Kidney glomerular epithelial cell (primary cell): ENCODE measurements at regions not wholly inside any gene's neighbourhood (a gene's known extent, or its start where the extent isn't known, plus 50 kb on each side); places are given as distances from the start of the nearest gene placed in this dataset.

ENCODE experiments used
- DNase-seq: peaks from one replicate; lab custom pipeline; 2025; lab: John Stamatoyannopoulos, UW

DNA sequence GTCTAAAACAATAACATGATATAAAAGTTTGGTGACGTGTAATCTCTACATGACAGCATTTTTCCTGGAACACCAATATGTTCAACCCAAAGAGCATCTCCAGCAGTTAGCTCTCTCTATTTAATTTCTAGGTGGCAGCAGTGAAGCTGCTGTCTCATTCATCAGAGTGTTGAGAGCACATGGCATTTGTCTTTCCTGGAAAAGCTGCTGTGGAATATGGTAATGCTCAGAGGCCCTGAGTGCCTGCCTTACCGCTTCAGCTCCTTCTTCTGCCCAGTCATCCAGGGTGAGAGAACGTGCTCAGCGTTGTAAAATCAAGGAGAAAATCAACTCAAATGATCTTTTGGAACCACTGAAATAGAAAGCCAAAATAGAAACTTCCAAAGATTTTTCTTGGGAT lies 640.7 kb downstream of the ADGRL2 start:
- DNase-seq: no peak

DNA sequence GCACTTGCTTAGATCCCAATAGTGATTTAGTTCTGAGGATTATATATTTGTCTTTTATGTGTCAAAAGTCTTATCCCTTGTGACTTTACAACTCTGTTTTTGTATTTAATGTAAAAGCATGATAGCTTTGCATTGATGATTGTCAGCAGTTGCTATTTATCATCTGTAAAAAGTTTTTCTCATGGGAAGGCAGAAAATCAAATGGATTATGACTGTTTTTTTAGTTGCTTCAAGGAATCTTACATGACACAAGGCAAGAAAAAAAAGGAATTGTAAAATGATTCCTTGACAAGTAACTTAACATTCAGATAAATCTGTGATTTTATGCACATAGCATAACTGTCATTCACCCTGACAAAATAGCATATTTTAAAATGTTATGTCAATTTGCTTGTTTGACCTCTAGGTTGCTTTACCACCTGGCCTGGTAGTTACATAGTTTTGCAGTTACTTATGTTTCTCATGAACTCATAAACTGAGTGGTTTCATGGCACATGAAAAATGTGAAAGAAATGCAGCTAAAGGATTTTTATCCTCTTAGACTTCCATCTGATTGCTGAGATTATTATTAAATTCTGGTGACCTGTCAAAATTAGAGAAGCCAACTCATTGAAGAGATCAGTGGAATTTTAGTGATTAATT lies 622.6 kb downstream of the ADGRL2 start:
- DNase-seq: no peak

DNA sequence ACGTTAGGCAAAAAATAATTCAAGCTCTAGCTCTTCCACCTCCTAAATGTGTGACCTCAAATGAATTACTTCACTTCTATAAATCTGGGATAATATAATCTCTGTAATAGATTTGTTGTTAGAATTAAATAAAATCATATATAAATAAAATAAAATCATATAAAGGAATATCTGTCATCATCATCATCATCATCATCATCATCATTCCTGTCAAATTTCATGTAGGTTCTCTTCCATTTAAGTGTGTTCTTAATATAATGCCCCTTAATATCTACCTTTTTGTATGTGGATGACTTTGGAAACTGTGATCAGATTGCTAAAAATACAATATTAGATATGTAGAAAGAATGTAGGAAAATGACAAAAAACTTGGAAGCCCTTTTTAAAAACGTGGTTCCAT lies 621.0 kb downstream of the ADGRL2 start:
- DNase-seq: no peak

DNA sequence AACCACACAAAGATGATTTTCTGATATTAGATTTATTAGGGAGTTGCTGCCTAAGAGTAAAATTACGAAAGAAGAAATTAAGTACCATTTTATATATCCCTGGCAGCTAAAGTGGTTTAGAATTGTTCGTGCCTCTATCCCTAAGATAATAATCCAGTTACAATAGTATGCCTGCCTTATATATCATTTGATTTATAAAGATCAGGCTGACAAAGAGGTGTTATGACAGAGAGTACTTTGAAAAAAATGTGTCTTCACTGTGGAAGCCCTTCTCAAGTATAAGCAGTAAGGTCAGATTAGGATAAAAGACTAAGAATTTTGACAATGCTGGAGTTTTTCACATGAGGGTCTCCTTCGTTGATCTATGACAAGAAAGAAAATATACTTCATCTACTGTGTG lies 619.9 kb downstream of the ADGRL2 start:
- DNase-seq: no peak

DNA sequence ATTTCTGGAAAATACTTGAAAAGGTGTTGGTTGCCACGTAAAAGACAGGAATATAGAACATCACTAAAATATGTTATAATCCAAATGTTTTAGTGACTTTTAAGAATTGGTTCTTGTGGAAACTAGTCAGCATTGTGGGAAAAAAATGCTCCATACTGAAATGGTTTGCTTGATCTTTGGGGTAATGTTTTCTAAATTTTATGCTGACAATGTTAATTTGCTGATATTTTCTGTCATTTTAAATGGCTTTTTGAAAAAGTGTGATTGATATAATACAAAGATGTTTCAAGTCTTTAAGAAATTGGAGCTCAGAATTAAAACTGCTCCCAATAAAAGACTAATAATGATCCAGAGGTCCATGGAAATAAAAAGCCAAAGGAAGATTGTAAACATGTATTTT lies 610.9 kb downstream of the ADGRL2 start:
- DNase-seq: no peak

DNA sequence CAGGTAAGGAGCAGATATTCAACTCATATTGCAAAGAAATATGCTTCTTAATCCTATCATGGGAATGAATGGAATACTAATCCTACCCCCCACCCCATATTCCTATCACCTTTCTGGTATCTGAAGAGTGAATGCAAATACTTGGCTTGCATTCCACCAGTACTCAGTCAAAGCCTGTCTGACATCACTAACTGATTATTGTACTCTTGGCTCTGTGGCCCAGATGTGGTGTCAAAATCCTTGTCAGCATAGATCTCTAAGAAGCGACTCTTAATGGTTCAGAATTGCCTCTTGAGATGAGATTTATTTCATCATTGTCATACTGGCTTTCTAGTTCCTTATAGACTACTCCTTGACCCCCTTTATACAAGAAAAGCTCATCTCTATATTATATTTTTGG lies 604.6 kb downstream of the ADGRL2 start:
- no peak for DNase-seq

DNA sequence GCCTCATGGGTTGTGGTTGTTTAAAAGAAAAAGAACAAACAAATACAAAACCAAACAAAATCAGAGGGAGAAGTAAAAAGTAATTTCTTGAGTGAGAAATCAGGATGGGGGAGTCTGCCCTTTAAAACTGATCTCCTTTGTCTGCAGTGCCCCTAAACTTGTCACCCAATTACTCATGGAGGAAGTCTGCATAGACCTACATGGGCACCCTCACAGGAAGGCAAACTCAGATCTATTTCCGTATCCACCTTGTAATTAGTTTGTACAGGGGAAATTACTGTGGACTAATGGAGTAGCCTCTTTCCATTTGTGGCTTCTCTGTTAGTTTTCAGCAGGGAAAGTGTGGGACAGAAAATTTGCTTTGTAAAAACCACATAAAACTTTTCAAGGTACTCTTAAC lies 600.4 kb downstream of the ADGRL2 start:
- no peak for DNase-seq

DNA sequence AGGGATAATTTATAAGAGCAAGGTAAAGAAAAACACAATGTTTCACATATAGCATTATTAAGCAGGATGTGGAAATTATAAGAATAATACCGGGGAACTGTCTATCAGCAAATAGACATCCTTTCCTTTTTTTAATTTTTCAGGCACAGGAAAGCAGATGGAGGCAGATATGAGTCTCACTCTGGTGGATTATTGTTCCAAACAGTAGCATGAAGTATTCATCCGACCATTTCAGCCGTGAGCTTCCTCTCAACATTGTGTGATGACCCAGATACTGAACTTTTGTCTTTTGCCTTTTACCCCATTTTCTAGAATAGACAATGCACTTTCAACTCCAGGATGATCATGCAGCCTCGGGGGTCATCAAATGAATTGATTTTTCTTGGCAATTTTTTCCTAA lies 599.8 kb downstream of the ADGRL2 start:
- no peak for DNase-seq

DNA sequence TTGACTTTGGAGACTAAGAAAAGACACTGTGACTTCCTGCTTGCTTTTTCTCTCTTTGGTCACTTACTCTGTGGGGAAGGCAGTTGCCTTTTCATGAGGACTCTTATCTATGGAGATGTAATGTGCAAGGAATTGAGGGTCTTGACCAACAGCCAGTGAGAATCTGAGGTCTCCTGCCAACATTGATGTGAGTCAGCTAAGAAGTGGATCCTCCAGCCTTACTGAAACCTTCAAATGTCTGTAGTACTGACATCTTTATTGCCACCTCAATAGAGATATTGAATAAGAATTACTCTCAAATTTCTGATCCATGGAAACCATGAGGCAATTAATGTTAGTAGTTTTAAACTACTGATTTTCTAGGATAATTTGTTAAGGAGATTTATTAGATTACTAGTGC lies 598.4 kb downstream of the ADGRL2 start:
- DNase-seq: no peak

DNA sequence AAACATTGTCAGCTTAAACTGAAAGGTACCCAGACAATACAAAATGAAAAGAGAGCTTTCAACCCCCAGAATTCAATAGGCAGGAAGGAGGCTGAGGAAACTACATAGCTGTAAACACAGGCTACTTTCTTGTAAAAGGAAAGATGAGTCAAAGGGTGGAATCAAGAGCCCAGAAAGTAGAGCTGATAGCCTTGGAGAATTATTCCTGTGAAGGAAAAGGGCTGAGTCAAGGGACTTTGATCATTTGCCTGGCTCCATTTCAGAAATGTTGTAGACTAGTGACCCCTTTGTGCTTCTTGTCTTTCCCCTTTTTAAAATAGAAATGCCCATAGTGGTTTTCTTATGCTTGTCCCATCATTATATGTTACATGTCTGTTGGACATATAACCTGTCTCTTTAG lies 597.6 kb downstream of the ADGRL2 start:
- DNase-seq: no peak

DNA sequence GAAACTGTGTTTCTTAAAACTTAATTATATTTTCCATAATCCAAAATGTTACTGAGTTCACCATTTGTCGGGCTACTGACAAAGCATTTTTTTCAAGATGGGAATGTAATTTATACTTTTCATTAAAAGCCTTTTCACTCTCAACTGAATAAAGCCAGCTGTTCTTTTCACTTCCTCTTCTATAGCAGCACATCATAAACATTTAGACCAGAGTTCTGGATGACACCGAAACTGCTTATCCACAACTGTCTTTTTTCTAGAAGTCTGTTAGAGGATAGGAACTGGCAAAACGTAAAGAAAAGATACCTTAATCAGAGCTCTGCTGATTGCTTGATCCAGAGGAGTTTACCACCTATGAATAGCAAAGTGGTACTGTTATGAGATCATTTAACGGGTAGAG lies 594.7 kb downstream of the ADGRL2 start:
- no peak for DNase-seq

DNA sequence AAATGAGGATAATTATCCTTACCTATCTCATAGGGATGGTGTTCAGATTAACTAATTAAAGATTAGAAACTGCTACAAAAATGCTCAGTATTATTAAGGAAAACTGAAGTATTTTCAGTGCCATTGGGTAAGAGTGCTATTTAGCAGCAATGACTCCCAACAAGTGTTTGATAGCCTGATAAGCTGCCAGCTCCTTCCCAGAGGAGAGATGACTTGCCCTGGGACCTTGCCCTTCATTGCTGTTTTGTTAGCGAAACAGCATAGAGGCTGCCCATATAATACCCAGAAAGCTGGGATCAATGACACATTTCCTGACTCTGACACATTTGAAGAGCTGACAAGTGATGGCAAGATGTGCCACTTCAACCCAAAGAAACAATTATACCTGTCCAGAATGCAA lies 592.2 kb downstream of the ADGRL2 start:
- no peak for DNase-seq

DNA sequence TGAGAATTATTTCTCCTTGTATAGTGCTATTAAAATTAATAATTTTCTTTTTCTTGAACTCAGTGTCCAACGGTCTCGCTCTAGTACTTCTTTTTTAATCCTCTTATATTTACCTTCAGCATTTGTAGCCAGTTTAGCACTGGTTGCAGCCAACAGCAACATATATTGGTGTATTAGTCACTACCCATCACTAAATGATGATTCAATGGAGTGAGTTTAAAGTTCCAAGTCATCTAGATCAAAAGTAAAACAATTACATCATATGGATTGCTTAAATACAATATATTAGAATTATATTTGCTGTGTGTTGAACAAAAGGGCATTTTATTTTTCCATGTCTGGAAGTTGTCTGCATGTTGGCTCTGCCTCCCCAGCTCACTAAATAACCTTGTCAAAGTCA lies 591.8 kb downstream of the ADGRL2 start:
- no peak for DNase-seq

DNA sequence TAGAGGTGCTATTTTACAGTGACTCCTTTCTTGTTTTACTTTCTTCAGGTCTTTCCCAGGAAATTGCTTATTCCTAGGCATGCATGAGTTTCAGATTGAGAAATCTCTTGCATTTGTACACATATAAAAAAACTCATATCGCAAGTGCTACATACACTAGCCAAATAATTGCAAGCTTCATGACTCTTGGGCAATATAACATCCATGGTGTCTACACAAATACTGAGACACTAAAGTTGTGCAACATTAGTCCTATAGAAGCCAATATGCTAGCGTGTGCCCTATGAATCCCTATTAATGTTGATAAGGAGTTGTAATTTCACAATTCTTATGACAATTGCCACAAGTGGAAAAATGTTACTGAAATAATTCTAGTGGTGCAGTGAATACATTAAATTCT lies 591.0 kb downstream of the ADGRL2 start:
- no peak for DNase-seq

DNA sequence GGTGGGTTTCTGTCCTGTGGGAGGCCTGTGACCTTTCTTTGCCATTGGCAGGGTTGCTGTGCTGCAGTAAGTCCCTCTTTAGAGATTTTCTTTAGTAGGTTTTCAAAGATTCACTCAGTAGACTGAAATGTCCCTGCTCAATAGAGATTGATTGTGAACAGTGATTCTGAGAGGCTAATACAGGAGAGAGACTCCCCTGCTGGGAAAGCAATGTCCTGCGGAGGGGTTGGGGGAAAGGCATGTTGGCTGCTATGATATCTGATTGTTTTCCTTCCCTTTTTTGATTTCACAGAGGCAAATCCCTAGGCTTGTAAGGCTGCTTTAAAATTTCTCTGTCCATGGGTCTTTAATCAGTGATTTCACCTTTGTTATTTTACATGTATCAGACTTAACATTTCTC lies 589.9 kb downstream of the ADGRL2 start:
- no peak for DNase-seq

DNA sequence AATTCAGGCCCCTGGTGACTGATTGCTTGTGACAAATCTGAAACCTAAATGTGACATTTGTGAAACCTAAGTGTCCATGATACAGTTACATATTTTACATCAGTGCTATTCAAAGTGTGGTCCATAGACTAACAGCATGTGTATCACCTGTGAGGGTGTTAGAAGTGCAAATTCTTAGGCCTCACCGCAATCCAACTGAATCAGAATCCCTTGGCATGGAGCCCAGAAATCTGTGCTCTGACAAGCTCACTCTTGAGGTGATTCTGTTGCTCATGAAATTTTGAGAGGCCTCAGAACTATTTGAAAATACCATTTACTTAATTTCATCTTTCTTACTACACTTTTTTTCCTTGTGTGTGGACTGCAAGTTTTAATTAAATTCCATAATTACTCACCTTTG lies 587.9 kb downstream of the ADGRL2 start:
- DNase-seq: peak; percentile 49

DNA sequence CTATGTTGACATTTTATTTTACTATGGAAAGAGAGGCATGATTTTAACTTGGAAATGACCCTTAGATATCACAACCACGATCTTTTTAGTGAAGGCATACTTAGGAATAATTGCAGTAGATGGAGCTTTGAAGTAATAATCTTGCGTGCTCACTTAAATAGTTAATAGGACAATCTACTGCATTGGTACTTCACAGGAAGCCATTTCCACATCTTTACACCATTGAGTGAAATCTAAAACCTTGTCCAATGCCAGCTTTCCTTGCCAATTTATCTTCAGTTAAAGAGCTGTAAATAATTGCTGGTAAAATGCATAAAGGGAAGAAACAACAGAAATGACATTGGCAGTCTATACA lies 586.3 kb downstream of the ADGRL2 start:
- no peak for DNase-seq

DNA sequence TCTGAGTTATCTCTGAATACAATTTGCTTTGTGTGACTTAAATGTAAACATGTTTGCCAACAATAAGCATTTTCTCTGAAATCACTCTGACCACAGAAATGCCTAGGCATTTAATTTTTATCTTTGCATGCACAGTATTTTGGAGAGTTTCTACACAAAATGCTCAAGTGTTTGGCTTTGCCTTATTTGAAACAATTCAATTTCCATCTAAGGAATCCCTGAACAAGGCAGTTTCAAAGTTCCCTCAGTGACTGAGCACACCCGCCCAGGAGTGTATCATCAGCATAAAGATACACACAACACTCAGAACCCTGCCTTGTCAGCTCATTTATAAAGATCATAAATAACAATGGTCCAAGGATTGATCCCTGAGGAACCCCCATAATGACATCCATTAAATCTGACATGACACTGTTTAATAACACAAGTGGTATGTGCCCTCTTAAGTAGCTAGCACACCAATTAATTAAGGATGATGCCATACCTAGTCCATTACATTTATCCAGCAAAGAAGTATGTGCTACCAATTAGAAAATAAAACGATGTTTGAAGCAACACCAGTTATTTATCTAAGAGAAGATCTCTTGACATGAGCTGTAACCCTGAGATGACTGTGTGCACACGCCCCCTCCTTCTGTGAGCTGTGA lies 585.8 kb downstream of the ADGRL2 start:
- no peak for DNase-seq

DNA sequence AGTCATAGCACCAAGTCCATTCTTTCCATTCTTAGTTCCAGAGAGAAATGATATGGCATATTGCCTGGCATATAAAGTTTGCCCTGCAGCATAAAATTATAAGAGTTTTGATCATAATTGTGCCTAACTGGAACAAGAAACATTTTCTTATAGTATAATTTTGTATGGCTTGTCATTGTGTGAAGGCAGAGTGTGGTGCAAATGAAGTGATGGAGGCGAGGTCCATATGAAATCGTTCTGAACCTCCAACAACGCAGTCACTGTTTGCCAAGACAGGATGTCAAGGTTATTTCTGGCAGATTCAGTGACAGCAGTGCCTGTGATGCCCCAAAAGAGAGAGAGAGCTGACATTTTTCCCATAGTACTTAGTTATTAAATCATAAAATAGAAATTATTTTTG lies 584.0 kb downstream of the ADGRL2 start:
- DNase-seq: no peak

DNA sequence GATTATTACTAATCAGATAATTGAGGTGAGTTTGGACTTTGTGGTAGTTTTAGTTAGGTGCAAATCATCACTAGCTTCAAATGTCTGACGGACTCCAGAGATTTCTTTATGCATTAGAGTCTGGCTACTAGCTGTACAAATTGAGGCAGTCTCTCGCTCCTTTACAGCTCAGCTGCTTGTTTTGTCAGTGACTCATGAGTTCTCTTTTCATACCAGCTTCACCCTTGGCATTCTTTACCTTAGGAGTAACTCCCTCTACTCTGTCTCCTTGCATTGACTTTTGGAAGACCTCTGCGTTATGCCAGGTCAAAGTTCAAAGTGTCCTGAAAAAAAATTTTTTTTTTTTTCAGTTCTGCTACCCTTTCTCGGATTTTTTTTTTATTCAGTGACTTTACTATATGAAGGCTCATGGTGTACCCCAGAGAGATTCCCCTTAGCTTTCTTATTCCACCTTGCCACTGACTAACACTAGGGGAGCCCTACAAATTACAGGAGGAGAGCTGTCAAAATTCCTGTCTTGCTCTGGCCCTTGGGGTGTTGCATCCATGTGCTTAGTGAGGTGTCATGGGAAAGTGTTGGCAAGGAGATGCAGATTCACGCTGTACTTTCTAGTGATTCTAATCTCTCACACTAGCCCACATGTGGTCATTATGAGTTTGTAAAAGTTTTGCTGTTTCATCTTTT lies 576.6 kb downstream of the ADGRL2 start:
- DNase-seq: peak; percentile 42

DNA sequence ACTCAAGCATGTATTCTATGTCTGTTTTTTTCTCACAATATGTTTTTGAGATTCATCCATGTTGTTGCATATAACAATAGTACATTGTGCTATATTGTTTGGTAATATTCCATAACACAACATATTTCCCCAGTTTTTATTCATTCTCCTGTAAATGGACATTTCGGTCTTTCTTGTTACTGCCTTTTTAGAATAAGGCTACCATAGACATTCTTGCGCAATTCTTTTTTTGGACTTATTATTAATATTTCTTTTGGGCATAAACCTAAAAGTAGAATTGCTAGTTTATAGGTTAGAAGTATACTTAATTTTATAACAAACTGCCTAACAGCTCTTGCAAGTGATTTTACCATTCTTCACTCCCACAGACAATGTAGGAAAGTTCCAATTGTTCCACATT lies 573.0 kb downstream of the ADGRL2 start:
- DNase-seq: no peak

DNA sequence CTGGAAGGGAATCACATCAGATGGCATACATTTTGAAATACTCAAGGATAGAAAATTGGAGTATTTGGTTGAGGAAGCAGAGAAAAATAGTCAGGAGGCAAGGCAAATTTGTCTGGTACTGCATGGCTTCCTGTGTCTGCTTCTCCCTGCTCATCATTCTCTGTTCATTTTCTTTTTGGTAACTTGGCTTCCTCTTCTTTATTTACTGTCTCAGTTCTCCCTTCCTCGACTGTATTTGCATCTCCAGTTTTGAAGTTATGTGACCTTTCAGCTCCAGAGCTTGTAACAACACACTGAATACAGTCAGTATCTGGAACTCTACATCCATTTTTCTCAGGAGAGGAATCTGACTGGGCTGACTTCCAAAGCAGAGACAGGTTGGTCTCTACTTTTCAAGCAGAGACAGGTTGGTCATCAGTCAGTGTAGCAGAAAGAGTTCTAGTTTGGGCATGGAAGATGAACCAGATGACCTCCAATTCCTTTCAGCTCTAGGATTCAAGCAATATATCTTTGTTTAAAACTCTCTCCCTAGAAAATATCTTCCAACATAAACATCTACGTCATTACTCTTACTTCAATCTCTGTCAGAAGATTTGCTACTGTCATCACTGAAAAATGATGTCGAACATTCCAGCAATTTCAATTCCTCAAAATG lies 571.2 kb downstream of the ADGRL2 start:
- DNase-seq: peak; percentile 20

DNA sequence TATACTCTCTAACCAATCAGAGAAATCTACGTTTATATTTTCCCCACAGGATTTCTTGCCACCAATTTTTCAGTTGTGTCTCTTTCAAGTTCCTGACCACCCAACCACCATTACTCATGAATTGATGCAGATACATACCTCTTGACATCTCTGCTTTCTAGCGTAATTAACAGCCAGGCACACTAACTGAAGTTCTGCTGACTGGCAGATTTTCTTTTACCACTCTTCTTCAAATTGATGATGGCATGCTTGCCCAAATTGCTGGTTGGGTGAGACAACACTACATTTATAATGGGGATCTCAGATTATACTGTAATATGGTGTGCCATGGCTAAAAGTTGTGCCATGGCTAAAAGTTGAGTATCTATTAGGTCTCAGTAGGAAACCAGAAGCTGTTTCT lies 566.7 kb downstream of the ADGRL2 start:
- no peak for DNase-seq
